ENCODE measurements at regions not wholly inside any gene's neighbourhood (a gene's known extent, or its start where the extent isn't known, plus 50 kb on each side); places are given as distances from the start of the nearest gene placed in this dataset.

DNA sequence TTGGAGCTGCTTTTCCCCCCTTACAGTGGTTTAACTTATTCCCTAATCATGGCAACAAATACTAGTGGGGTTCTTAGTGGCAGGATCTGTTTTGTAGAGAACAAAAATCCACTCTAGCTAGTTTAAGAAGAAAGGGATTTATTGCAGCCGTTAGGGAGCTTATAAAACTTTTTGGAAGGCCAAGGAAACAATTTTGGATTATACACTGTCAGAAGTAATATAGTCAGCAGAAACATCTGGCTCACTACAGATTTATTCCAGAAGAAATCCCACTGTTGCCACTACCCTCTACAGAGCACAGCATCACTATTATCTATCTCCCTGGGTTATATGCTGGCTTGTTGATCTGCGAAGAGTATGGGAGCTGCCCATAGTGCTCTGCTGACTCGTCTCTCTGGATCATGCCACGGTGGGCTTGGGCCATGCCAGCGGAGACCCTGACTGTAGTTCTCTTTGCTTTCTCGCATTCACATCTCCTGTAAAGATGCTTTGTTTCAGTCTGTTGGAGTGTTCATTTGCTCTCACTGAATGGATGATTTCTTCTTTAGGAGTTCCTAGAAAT, 107.5 kb downstream of the ODF2L start:
- TF ChIP-seq POLR2A (IDR thresholded peaks at IDR 0.05) (no peak), CTCF (IDR thresholded peaks at IDR 0.05) (no peak)

Measured in heart left ventricle (tissue), 13 donors.